AG04449 (cell line): ENCODE measurements at regions not wholly inside any gene's neighbourhood (a gene's known extent, or its start where the extent isn't known, plus 50 kb on each side); places are given as distances from the start of the nearest gene placed in this dataset.

ENCODE experiments used
- CTCF ChIA-PET: fragments of 350-600 bp; formaldehyde crosslinking; extraction: SDS; loops from one replicate; lab custom pipeline; 2021; ENCODE audit warnings: antibody characterized with exemption; lab: Yijun Ruan, JAX
- POLR2A ChIA-PET: fragments of 400-600, 350-600 bp; formaldehyde crosslinking; extraction: SDS; loops from one replicate; lab custom pipeline; 2020; ENCODE audit warnings: antibody characterized with exemption, inconsistent platforms; lab: Yijun Ruan, JAX
- DNase-seq: peaks from one replicate; pipeline ENCODE4 v3.0.0-alpha.2; 2010; ENCODE audit warnings: low read depth, low spot score
- H3K4me3 ChIP-seq: 2 replicates; pipeline ENCODE4 v1.5.1; 2011; ENCODE audit warnings: low read depth, mild to moderate bottlenecking, control low read depth, low read length
- TF ChIP-seq, protein P1 (sequence below): IDR thresholded peaks from one replicate; pipeline ENCODE4 v1.5.1; 2011; ENCODE audit warnings: mild to moderate bottlenecking, moderate library complexity, low read length, control low read depth, inconsistent platforms; ENCODE audit not compliant: insufficient read depth; ENCODE audit errors: missing control alignments

DNA sequence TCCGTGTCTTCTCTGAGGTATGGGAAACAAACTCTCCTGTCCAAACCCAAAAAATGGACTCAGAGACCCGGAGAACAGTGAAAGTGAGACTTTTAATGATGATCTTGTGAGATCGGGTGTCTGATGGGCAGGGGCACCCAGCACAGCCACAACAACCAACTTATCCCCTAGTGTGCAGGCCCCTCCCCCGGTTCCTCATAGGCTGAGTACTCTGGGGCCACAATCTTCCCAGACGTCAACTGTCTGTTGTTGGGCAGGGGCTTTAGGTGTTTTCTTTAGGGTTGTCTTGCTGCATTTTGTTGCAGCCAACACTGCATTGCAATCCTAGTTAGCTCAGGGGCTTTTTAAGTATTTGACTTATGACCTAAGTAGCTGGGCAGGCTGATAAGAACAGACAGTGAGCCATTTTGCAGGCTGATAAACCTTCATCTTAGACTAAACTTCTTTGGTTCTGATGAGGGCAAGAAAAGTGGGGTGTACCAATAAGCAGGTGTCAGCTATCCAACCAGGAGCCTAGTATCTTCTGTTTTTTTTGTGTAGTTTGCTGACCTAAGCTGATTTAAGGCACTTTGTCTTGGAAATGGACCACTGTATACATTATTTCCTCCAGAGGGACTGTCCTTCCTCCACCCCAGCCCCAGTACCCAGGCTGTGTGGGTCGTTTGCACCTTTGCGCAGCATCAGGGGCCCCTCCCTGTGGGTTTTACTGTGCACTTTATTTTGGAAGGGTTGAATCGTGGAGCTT is 1323.6 kb downstream of the TBC1D22A start:
- CTCF ChIA-PET = no interaction called here
- DNase-seq = no peak
- TF ChIP-seq, protein P1, sequence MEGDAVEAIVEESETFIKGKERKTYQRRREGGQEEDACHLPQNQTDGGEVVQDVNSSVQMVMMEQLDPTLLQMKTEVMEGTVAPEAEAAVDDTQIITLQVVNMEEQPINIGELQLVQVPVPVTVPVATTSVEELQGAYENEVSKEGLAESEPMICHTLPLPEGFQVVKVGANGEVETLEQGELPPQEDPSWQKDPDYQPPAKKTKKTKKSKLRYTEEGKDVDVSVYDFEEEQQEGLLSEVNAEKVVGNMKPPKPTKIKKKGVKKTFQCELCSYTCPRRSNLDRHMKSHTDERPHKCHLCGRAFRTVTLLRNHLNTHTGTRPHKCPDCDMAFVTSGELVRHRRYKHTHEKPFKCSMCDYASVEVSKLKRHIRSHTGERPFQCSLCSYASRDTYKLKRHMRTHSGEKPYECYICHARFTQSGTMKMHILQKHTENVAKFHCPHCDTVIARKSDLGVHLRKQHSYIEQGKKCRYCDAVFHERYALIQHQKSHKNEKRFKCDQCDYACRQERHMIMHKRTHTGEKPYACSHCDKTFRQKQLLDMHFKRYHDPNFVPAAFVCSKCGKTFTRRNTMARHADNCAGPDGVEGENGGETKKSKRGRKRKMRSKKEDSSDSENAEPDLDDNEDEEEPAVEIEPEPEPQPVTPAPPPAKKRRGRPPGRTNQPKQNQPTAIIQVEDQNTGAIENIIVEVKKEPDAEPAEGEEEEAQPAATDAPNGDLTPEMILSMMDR = no peak
- POLR2A ChIA-PET = no interaction called here
- no peak overlapping the region for H3K4me3 ChIP-seq

DNA sequence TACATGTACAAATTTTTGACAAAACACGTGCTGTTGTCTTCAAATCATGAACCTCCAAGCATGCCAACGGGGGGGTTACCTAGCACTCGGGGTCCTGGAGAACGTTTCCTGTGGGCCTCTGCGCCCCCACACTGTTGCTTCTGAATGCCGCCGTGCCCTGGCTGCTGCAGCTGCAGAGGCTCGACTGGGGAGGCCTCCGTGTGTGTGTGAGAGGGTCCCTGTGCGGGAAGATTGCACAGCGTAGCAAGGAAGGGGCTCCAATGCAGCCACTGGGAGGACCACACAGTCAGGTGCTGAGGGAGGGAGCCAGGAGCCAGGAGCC is 1322.2 kb downstream of the TBC1D22A start:
- DNase-seq = no peak
- ChIA-PET POLR2A (no interaction called here), CTCF (no interaction called here)
- TF ChIP-seq, protein P1 = no peak
- no peak overlapping the region for H3K4me3 ChIP-seq

DNA sequence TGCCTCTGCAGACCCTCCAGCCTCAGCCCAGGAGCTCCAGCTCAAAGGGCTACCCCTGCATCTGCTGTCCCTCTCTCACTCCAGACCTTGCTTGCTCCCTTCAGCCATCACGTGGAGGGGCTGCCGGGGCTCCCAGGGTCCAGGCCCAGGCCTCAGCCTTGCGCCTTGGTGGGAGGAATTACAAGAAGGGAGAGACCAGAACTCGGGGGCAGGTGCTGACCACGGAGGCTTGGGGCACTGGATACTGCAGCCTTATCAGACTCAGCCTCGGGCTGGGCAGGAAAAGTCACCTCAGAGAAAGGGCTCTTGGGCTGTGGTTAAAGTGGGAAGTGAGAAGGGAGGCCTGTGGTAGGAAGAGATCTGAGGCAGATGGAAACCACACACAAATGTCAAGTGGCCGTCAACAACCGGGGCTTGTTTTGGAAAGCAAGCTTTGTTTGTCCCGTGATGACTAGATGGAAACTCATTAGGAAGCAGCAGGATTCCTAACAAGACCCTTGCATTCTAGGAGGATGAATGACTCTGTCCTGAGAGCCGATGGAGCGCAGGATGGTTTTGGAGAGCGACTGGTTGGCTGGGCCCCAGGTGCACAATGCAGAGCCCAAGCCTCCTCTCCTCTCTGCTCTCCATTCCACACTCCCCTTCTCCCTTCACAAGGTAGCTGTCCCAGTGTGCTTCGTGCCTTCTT is 1321.7 kb downstream of the TBC1D22A start:
- POLR2A ChIA-PET = no interaction called here
- TF ChIP-seq, protein P1 = no peak
- no peak for DNase-seq
- H3K4me3 ChIP-seq = no peak overlapping the region
- CTCF ChIA-PET = no interaction called here

DNA sequence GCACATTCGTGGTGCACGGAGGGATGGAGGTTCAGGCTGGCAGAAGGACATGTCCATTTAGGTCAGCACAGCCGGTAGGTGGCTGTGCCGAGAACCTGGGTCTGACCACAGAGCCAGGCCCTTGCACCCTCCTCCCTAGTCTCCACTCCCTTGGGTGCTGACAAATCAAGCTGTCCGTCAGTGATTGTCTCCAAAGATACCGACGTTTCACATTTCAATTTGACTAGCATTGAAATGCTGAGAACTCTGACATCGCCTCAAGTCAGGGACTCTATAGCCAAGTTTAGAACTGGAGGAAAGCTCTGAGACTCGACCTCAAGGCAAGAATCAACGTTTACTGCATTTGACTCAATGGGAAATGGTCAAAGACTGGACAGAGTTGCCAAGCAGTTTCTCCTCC is 1321.1 kb downstream of the TBC1D22A start:
- no peak overlapping the region for H3K4me3 ChIP-seq
- TF ChIP-seq, protein P1 = no peak
- ChIA-PET CTCF (no interaction called here), POLR2A (no interaction called here)
- no peak for DNase-seq

DNA sequence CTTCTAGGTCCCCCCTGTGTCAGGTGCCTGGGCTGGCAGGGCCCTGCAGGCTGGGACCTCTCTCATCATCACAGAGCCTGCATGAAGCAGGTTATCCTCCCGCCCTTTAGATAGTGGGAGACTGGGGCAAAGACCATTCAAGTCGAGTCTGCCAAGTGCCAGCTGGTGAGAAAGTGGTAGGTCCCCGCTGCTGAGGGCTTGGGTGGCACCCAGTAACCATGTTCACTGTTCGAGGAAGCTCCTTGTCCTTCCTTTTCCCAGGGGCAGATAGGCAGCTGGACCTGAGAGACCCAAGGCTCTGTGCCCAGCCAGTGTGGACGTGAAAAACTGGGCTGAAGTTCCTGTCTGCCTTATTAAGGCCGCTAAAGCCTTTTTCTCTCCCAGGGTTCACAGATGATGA is 1319.8 kb downstream of the TBC1D22A start:
- ChIA-PET POLR2A (no interaction called here), CTCF (no interaction called here)
- no peak for DNase-seq
- no peak overlapping the region for H3K4me3 ChIP-seq
- TF ChIP-seq, protein P1 = no peak

DNA sequence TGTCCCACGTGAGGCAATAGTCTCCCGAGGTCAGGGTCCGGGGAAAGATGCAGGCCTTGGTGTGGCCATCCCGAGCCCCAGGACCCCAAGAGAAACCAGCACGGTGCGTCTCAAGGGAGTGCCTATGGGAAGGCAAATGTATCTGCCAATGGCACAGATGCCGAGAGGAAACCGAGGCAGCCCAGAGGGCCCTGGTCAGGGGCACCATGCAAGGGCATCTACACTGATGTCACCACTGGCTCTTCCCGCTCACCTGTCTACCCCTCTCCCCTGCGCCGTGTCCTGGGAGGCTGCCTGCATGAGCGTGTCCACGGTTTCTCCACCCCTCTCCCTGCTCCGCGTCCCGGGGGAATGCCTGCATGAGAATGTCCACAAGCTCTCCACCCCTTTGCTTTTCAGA is 1318.8 kb downstream of the TBC1D22A start:
- ChIA-PET POLR2A (no interaction called here), CTCF (no interaction called here)
- no peak overlapping the region for H3K4me3 ChIP-seq
- DNase-seq = no peak
- TF ChIP-seq, protein P1 = no peak
